Endothelial cell of umbilical vein (primary cell): ENCODE measurements at regions not wholly inside any gene's neighbourhood (a gene's known extent, or its start where the extent isn't known, plus 50 kb on each side); places are given as distances from the start of the nearest gene placed in this dataset.

Experiments
- BruUV-seq: library from RNA; stranded (reverse); fragments of 400-500 nt; replicated peaks from 2 replicates; lab custom pipeline; 2021; lab: Mats Ljungman, UMichigan
- CTCF ChIA-PET: fragments of 300-600, 350-600 bp; sonication (Branson Sonifier 250); formaldehyde crosslinking; loops from one replicate; lab custom pipeline; 2021; ENCODE audit warnings: antibody characterized with exemption, inconsistent platforms; lab: Charles Lee
- POLR2A ChIA-PET: fragments of 300-600, 350-600 bp; sonication (Branson Sonifier 250); formaldehyde crosslinking; loops from one replicate; lab custom pipeline; 2021; ENCODE audit warnings: antibody characterized with exemption, inconsistent platforms; lab: Charles Lee
- DNase-seq: peaks from one replicate; pipeline ENCODE4 v3.0.0-alpha.2; 2011; ENCODE audit warnings: low read depth, low spot score
- FAIRE-seq: peaks from 2 replicates; lab custom pipeline; 2011; peaks lifted over from hg19 to GRCh38; lab: Jason Lieb, UNC
- H2AFZ ChIP-seq: 2 replicates; pipeline ENCODE4 v1.6.0; 2012; ENCODE audit warnings: low read depth, low read length, control low read depth, inconsistent platforms
- H3K27ac ChIP-seq: 2 replicates; pipeline ENCODE4 v1.5.1; 2011; ENCODE audit warnings: low read depth, mild to moderate bottlenecking, control low read depth, low read length, moderate library complexity; ENCODE audit not compliant: insufficient read depth
- H3K27me3 ChIP-seq, 2 experiments: 2 replicates each; pipeline versions ENCODE4 v1.6.0 to v1.6.1; 2011; ENCODE audit warnings: low read length in 2 of 2, mixed read lengths in 1 of 2; ENCODE audit not compliant: control insufficient read depth in 2 of 2, insufficient read depth in 2 of 2
- H3K36me3 ChIP-seq, 2 experiments: 2 replicates in 1 of 2; 3 replicates in 1 of 2; pipeline ENCODE4 v1.5.1; 2011; ENCODE audit warnings: low read length in 2 of 2, mild to moderate bottlenecking in 1 of 2, moderate library complexity in 1 of 2; ENCODE audit not compliant: control insufficient read depth in 2 of 2, insufficient read depth in 2 of 2; ENCODE audit errors: extremely low read depth in 1 of 2
- H3K4me1 ChIP-seq: 3 replicates; pipeline ENCODE4 v1.5.1; 2011; ENCODE audit warnings: mild to moderate bottlenecking, low read length; ENCODE audit not compliant: control insufficient read depth, insufficient read depth; ENCODE audit errors: extremely low read depth
- H3K4me2 ChIP-seq: 2 replicates; pipeline ENCODE4 v1.6.1; 2011; ENCODE audit warnings: low read length, control low read depth, mixed read lengths; ENCODE audit not compliant: insufficient read depth
- H3K4me3 ChIP-seq, 3 experiments: fragments of 200-600 bp in 1 of 3; sonication (generic), shearing (Covaris generic) in 1 of 3; replicated peaks in 1 of 3; 2 replicates each; pipeline ENCODE4 v1.5.1; 2011 to 2016; ENCODE audit warnings: control low read depth in 3 of 3, low read length in 3 of 3, mild to moderate bottlenecking in 2 of 3, inconsistent platforms in 1 of 3, low read depth in 1 of 3, moderate library complexity in 1 of 3; ENCODE audit not compliant: insufficient read depth in 1 of 3
- H3K79me2 ChIP-seq: 2 replicates; pipeline ENCODE4 v1.6.0; 2012; ENCODE audit warnings: low read length, inconsistent platforms; ENCODE audit not compliant: control insufficient read depth, insufficient read depth
- H3K9ac ChIP-seq: replicated peaks from 2 replicates; pipeline ENCODE3; 2011; ENCODE audit warnings: low read length, control low read depth; ENCODE audit not compliant: insufficient read depth; ENCODE audit errors: extremely low read depth
- H3K9me1 ChIP-seq: replicated peaks from 3 replicates; pipeline ENCODE4 v1.6.0; 2011; ENCODE audit warnings: mild to moderate bottlenecking, low read length; ENCODE audit not compliant: control insufficient read depth, insufficient read depth; ENCODE audit errors: extremely low read depth
- H3K9me3 ChIP-seq: replicated peaks from 2 replicates; pipeline ENCODE4 v1.5.1; 2012; ENCODE audit warnings: low read length, inconsistent platforms; ENCODE audit not compliant: control insufficient read depth, insufficient read depth
- H4K20me1 ChIP-seq: replicated peaks from 2 replicates; pipeline ENCODE3; 2011; ENCODE audit warnings: mild to moderate bottlenecking, low read length; ENCODE audit not compliant: control insufficient read depth, insufficient read depth; ENCODE audit errors: extremely low read depth
- EZH2 ChIP-seq: IDR thresholded peaks from 2 replicates; pipeline ENCODE4 v1.6.1; 2012; ENCODE audit warnings: borderline replicate concordance, low read depth, mild to moderate bottlenecking, moderate library complexity, low read length, inconsistent platforms; ENCODE audit not compliant: severe bottlenecking
- FOS ChIP-seq: IDR thresholded peaks from 2 replicates; pipeline ENCODE4 v1.6.1; 2011; ENCODE audit warnings: mild to moderate bottlenecking, low read length, moderate library complexity, borderline replicate concordance; ENCODE audit not compliant: insufficient read depth
- GATA2 ChIP-seq: IDR thresholded peaks from 2 replicates; pipeline ENCODE4 v1.7.0; 2011; ENCODE audit warnings: low read depth, mild to moderate bottlenecking, moderate library complexity, mixed read lengths, low read length; ENCODE audit not compliant: insufficient read length, insufficient read depth
- JUN ChIP-seq: IDR thresholded peaks from 2 replicates; pipeline ENCODE4 v1.6.1; 2011; ENCODE audit warnings: borderline replicate concordance, low read depth; ENCODE audit not compliant: insufficient read length, insufficient read depth
- MYC ChIP-seq: IDR thresholded peaks from one replicate; pipeline ENCODE4 v1.6.1; 2011; ENCODE audit warnings: mild to moderate bottlenecking, low read depth, low read length
- POLR2A ChIP-seq: IDR thresholded peaks from 2 replicates; pipeline ENCODE4 v1.6.1; 2012; ENCODE audit warnings: low read depth, mild to moderate bottlenecking, control low read depth, low read length
- POLR2AphosphoS5 ChIP-seq: IDR thresholded peaks from 2 replicates; pipeline ENCODE4 v1.6.1; 2012; ENCODE audit warnings: low read depth, mild to moderate bottlenecking, control low read depth, low read length, moderate library complexity; ENCODE audit not compliant: insufficient read depth
- dilution Hi-C: fragments of 300-500 bp; cut with MboI; formaldehyde crosslinking; loops from one replicate; pipeline ENCODE4 v1.15.0; 2019; ENCODE audit warnings: low sequenced_read_pairs; ENCODE audit not compliant: extremely low pct_ligation_motif_present
- intact Hi-C: fragments of 100-400 bp; cut with micrococcal nuclease; formaldehyde crosslinking; loops from one replicate; pipeline ENCODE4 v1.10.0; 2022
- TF ChIP-seq, protein P1 (sequence below), 2 donors: IDR thresholded peaks; 1 replicate in 1 of 2; 2 replicates in 1 of 2; pipeline ENCODE4 v1.5.1; 2011; ENCODE audit warnings: low read length in 2 of 2, mild to moderate bottlenecking in 2 of 2, moderate library complexity in 2 of 2, control low read depth in 1 of 2, inconsistent platforms in 1 of 2, low read depth in 1 of 2; ENCODE audit not compliant: insufficient read depth in 1 of 2; ENCODE audit errors: extremely low read depth in 1 of 2
- TF ChIP-seq, protein P2 (sequence below): IDR thresholded peaks from 2 replicates; pipeline ENCODE4 v1.6.1; 2011; ENCODE audit not compliant: insufficient read depth, insufficient read length

DNA sequence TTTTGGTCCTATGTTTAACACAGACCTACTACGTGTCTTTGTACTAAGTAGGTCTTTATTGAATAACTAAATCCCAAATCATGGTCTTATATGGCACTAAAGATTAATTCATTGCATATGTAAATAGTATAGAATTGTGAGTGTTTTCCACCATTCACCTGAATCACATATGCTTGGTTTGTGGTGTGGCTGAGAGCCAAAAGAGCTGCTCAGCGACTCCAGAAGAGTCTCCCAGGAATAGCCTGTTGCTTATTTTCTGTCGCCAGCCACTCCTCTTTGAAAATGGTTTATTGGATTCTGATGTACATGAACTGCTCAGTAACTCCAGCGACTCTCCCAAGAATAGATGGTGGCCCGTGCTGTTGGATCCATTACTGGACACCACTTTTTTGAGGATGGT is 184.5 kb downstream of the CLCN4 start:
- CTCF ChIA-PET: no interaction called here
- H3K79me2 ChIP-seq: no peaks in the 10 kb centered on the region
- FAIRE-seq: no peak
- TF ChIP-seq, protein P1, sequence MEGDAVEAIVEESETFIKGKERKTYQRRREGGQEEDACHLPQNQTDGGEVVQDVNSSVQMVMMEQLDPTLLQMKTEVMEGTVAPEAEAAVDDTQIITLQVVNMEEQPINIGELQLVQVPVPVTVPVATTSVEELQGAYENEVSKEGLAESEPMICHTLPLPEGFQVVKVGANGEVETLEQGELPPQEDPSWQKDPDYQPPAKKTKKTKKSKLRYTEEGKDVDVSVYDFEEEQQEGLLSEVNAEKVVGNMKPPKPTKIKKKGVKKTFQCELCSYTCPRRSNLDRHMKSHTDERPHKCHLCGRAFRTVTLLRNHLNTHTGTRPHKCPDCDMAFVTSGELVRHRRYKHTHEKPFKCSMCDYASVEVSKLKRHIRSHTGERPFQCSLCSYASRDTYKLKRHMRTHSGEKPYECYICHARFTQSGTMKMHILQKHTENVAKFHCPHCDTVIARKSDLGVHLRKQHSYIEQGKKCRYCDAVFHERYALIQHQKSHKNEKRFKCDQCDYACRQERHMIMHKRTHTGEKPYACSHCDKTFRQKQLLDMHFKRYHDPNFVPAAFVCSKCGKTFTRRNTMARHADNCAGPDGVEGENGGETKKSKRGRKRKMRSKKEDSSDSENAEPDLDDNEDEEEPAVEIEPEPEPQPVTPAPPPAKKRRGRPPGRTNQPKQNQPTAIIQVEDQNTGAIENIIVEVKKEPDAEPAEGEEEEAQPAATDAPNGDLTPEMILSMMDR (IDR thresholded peaks at IDR 0.05; ENCODE audit: extremely low read depth in 1 of 2, insufficient read depth in 1 of 2, low read depth in 1 of 2, low read length in 2 of 2): no peak
- TF ChIP-seq GATA2: no peak
- TF ChIP-seq FOS: no peak
- no peak for TF ChIP-seq POLR2A
- no peak for TF ChIP-seq EZH2
- no peak for TF ChIP-seq POLR2AphosphoS5
- no peak for TF ChIP-seq JUN
- TF ChIP-seq MYC: no peak
- TF ChIP-seq, protein P2, sequence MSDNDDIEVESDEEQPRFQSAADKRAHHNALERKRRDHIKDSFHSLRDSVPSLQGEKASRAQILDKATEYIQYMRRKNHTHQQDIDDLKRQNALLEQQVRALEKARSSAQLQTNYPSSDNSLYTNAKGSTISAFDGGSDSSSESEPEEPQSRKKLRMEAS: no peak
- H3K9me3 ChIP-seq: no peaks in the 10 kb centered on the region
- DNase-seq: no peak
- intact Hi-C loops (no loop called here), dilution Hi-C loops (no loop called here)
- H4K20me1 ChIP-seq: no peaks in the 10 kb centered on the region
- no peaks in the 10 kb centered on the region for H3K36me3 ChIP-seq
- POLR2A ChIA-PET: no interaction called here
- no TSS peak for BruUV-seq
- H3K27ac ChIP-seq: no peak overlapping the region
- H3K9ac ChIP-seq: no peak overlapping the region
- H3K27me3 ChIP-seq: no peaks in the 10 kb centered on the region
- H3K9me1 ChIP-seq: no peaks in the 10 kb centered on the region
- no peak overlapping the region for H2AFZ ChIP-seq
- no peaks in the 10 kb centered on the region for H3K4me1 ChIP-seq
- no peak overlapping the region for H3K4me2 ChIP-seq
- H3K4me3 ChIP-seq: no peak overlapping the region
